Neuronal stem cell (in vitro differentiated cells): ENCODE measurements at regions not wholly inside any gene's neighbourhood (a gene's known extent, or its start where the extent isn't known, plus 50 kb on each side); places are given as distances from the start of the nearest gene placed in this dataset.

ENCODE experiments used
- DNase-seq: peaks from one replicate; pipeline ENCODE4 v3.0.0-alpha.2; 2013; ENCODE audit warnings: low spot score
- H2AFZ ChIP-seq: one replicate; pipeline ENCODE4 v1.6.1; 2013; ENCODE audit warnings: mild to moderate bottlenecking, low read length, inconsistent platforms
- H2AK5ac ChIP-seq: 2 replicates; pipeline ENCODE4 v1.6.1; 2013; ENCODE audit warnings: low read depth, mild to moderate bottlenecking, inconsistent platforms, low read length, moderate library complexity, mixed read lengths
- H2BK120ac ChIP-seq: 2 replicates; pipeline ENCODE4 v1.6.1; 2013; ENCODE audit warnings: low read depth, mild to moderate bottlenecking, inconsistent platforms, low read length, moderate library complexity, mixed read lengths
- H2BK12ac ChIP-seq: one replicate; pipeline ENCODE4 v1.6.1; 2013; ENCODE audit warnings: low read length, inconsistent platforms
- H2BK15ac ChIP-seq: 2 replicates; pipeline ENCODE4 v1.6.1; 2013; ENCODE audit warnings: mild to moderate bottlenecking, low read length, inconsistent platforms, mixed read lengths
- H2BK5ac ChIP-seq: one replicate; pipeline ENCODE4 v1.6.1; 2013; ENCODE audit warnings: inconsistent platforms, mild to moderate bottlenecking, low read length, moderate library complexity
- H3K14ac ChIP-seq: one replicate; pipeline ENCODE4 v1.6.1; 2013; ENCODE audit warnings: low read length, inconsistent platforms
- H3K18ac ChIP-seq: 2 replicates; pipeline ENCODE4 v1.6.1; 2013; ENCODE audit warnings: low read length, inconsistent platforms
- H3K23ac ChIP-seq: 2 replicates; pipeline ENCODE4 v1.6.1; 2013; ENCODE audit warnings: low read depth, mild to moderate bottlenecking, mixed read lengths, low read length, inconsistent platforms; ENCODE audit not compliant: poor library complexity
- H3K27ac ChIP-seq: replicated peaks from 3 replicates; pipeline ENCODE4 v1.5.1; 2013; ENCODE audit warnings: low read length, inconsistent platforms
- H3K27me3 ChIP-seq, 3 experiments: 2 replicates each; pipeline ENCODE4 v1.6.1; 2013; ENCODE audit warnings: low read length in 3 of 3, mild to moderate bottlenecking in 2 of 3, inconsistent platforms in 1 of 3, low read depth in 1 of 3, mixed read lengths in 1 of 3, moderate library complexity in 1 of 3; ENCODE audit not compliant: control insufficient read depth in 3 of 3, insufficient read depth in 3 of 3
- H3K36me3 ChIP-seq, 2 donors: replicated peaks in 1 of 2; 2 replicates each; pipeline ENCODE4 v1.6.1; 2013; ENCODE audit warnings: low read length in 2 of 2; ENCODE audit not compliant: control insufficient read depth in 2 of 2, insufficient read depth in 2 of 2
- H3K4ac ChIP-seq: 2 replicates; pipeline ENCODE4 v1.6.1; 2013; ENCODE audit warnings: inconsistent platforms, mild to moderate bottlenecking, low read length, moderate library complexity
- H3K4me1 ChIP-seq, 2 donors: 1 replicate in 1 of 2; 2 replicates in 1 of 2; pipeline ENCODE4 v1.6.1; 2013; ENCODE audit warnings: low read length in 2 of 2, low read depth in 1 of 2; ENCODE audit not compliant: control insufficient read depth in 2 of 2, insufficient read depth in 1 of 2
- H3K4me2 ChIP-seq: one replicate; pipeline ENCODE4 v1.6.1; 2013; ENCODE audit warnings: mild to moderate bottlenecking, low read length, inconsistent platforms; ENCODE audit not compliant: insufficient read depth, poor library complexity, severe bottlenecking
- H3K4me3 ChIP-seq, 2 donors: 2 replicates each; pipeline ENCODE4 v1.5.1; 2013; ENCODE audit warnings: low read length in 2 of 2, mild to moderate bottlenecking in 2 of 2, inconsistent platforms in 1 of 2, moderate library complexity in 1 of 2
- H3K79me1 ChIP-seq: one replicate; pipeline ENCODE4 v1.6.1; 2013; ENCODE audit warnings: low read depth, mild to moderate bottlenecking, inconsistent platforms, low read length, moderate library complexity
- H3K9ac ChIP-seq: one replicate; pipeline ENCODE4 v1.6.1; 2013; ENCODE audit warnings: mild to moderate bottlenecking, low read depth, low read length, inconsistent platforms; ENCODE audit not compliant: poor library complexity
- H3K9me3 ChIP-seq, 2 donors: replicated peaks in 1 of 2; 2 replicates each; pipeline versions ENCODE3 to v1.6.1; 2013; ENCODE audit warnings: low read length in 2 of 2, mild to moderate bottlenecking in 2 of 2, inconsistent platforms in 1 of 2, low read depth in 1 of 2, mixed read lengths in 1 of 2, moderate library complexity in 1 of 2; ENCODE audit not compliant: control insufficient read depth in 2 of 2, insufficient read depth in 1 of 2
- H4K8ac ChIP-seq: one replicate; pipeline ENCODE4 v1.6.1; 2013; ENCODE audit warnings: low read depth, mild to moderate bottlenecking, inconsistent platforms, low read length, moderate library complexity
- H4K91ac ChIP-seq: one replicate; pipeline ENCODE4 v1.6.1; 2013; ENCODE audit warnings: low read length, low read depth, mild to moderate bottlenecking, inconsistent platforms; ENCODE audit not compliant: poor library complexity
- WGBS, 2 donors: extraction: QIAGEN DNeasy Blood & Tissue Kit; methylation state at CpG; one replicate each; pipeline ENCODE4 v1.1.7; 2013; ENCODE audit warnings: missing lambda C conversion rate in 2 of 2, mixed read lengths in 1 of 2; ENCODE audit not compliant: insufficient read length in 2 of 2, insufficient replicate concordance in 1 of 2; ENCODE audit errors: extremely low coverage in 2 of 2; 5-methylcytosine and 5-hydroxymethylcytosine counted together

GRCh38 chr14:105898482-105899010 is 372.2 kb downstream of the TMEM121 start:
- Histone ChIP-seq H2AFZ (no peak overlapping the region), H3K9ac (no peak overlapping the region), H4K91ac (no peak overlapping the region), H3K4me2 (no peak overlapping the region), H3K79me1 (no peaks in the 10 kb centered on the region), H2AK5ac (no peak overlapping the region), H3K4me1 (no peaks in the 10 kb centered on the region), H2BK15ac (no peak overlapping the region), H3K36me3 (no peaks in the 10 kb centered on the region), H2BK12ac (no peak overlapping the region), H4K8ac (no peak overlapping the region), H3K14ac (no peak overlapping the region), H3K27ac (no peak overlapping the region), H3K4me3 (peak overlapping the region in 1 of 2 donors; percentile 64), H3K18ac (no peak overlapping the region), H3K23ac (no peak overlapping the region), H3K4ac (no peak overlapping the region), H2BK120ac (no peak overlapping the region), H3K27me3 (peaks cover 0 to 8% (median 0%) of the 10 kb centered on the region in 3 experiments), H2BK5ac (no peak overlapping the region), H3K9me3 (peaks cover 0 to 41% of the 10 kb centered on the region in 2 donors)
- WGBS, 2 donors = no CpG with 5 or more reads among the region's 11 CpGs
- DNase-seq = no peak

DNA sequence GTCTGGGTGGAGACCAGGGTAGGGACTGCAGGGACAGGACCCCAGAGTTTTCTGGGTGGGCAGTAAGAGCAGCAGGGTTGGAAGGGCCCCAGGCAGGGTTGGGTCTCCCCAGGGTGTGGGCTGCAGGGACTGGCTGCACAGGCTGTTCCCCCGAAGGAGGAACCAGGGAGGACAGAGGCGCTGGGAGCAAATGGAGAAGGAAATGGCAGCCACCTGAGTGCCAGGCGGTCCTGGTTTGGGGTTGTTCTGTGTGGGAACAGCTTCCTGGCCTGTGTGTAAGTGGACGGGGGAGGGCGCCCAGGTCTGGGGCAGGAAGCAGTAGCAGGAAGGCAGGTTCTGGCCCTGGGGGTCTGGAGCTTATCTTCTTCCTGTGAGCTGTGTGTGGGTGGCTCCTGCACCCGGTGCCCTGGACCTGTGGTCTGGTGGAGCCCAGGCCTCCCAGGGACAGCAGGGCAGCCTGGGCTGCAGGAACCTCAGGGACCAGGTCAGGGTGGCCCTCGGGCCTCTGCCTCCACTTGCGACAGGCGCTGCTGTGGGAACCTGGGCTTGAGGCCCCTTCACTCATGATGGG is 372.8 kb downstream of the TMEM121 start:
- H3K14ac ChIP-seq = no peak overlapping the region
- DNase-seq = no peak
- H3K23ac ChIP-seq = no peak overlapping the region
- H2AK5ac ChIP-seq = no peak overlapping the region
- H2AFZ ChIP-seq = no peak overlapping the region
- H2BK5ac ChIP-seq = no peak overlapping the region
- H2BK12ac ChIP-seq = no peak overlapping the region
- H3K79me1 ChIP-seq = no peaks in the 10 kb centered on the region
- no peaks in the 10 kb centered on the region for H3K4me1 ChIP-seq
- no peak overlapping the region for H2BK120ac ChIP-seq
- H3K36me3 ChIP-seq = no peaks in the 10 kb centered on the region
- H2BK15ac ChIP-seq = no peak overlapping the region
- H3K27me3 ChIP-seq = peaks cover 0 to 8% (median 0%) of the 10 kb centered on the region in 3 experiments
- WGBS, 2 donors = no CpG with 5 or more reads among the region's 9 CpGs
- H3K4me3 ChIP-seq = peak overlapping the region in 1 of 2 donors; percentile 64
- no peak overlapping the region for H3K4ac ChIP-seq
- H3K4me2 ChIP-seq = no peak overlapping the region
- H3K18ac ChIP-seq = no peak overlapping the region
- H4K91ac ChIP-seq = no peak overlapping the region
- H4K8ac ChIP-seq = no peak overlapping the region
- no peak overlapping the region for H3K9ac ChIP-seq
- peaks cover 0 to 45% of the 10 kb centered on the region in 2 donors for H3K9me3 ChIP-seq
- H3K27ac ChIP-seq = no peak overlapping the region

DNA sequence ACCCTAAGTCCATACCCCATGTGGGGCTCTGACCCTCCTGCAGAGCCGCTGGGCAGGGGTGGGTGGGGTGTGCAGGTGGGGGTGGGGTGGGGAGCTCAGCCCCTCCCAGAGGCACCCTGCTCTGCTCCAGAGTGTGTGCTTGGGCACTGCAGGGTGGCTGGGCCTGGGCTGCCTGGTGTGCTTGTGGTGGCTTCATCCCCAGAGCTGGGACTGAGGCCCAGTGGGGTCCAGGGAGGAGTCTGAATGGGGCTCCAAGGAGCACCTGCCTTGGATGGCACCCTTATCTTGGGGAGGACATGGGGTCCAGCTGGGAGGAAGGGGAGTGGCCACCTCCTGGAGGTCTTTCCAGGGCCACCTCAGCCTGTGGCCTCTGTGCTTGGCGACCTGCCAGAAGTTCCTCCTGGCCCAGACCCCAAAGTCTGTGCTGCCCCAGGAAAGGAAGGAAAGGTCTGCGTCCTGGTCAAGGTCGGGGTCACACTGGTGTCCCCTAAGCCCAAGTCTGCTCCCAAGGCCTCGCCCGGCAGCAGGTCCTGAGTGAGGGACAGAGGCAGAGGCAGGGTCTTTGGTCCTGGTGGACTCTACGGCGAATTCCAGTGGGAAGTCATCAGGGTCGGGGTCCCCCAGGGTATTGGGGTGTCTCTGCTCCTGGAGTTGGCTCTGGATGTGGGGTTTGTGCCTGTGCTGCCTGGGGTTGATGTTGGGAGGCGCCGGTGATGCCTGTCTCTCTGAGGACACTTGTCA is 373.4 kb downstream of the TMEM121 start:
- no peak overlapping the region for H3K14ac ChIP-seq
- peak overlapping the region in 1 of 2 donors; percentile 41 for H3K4me3 ChIP-seq
- no peak for DNase-seq
- no peaks in the 10 kb centered on the region for H3K4me1 ChIP-seq
- H3K79me1 ChIP-seq = no peaks in the 10 kb centered on the region
- H2BK15ac ChIP-seq = no peak overlapping the region
- H2AK5ac ChIP-seq = no peak overlapping the region
- H3K9me3 ChIP-seq = peaks cover 0 to 47% of the 10 kb centered on the region in 2 donors
- no peak overlapping the region for H3K23ac ChIP-seq
- no peak overlapping the region for H3K27ac ChIP-seq
- WGBS, 2 donors = no CpG with 5 or more reads among the region's 11 CpGs
- no peak overlapping the region for H2BK120ac ChIP-seq
- no peak overlapping the region for H3K9ac ChIP-seq
- H3K18ac ChIP-seq = no peak overlapping the region
- H4K91ac ChIP-seq = no peak overlapping the region
- H4K8ac ChIP-seq = no peak overlapping the region
- no peak overlapping the region for H2BK5ac ChIP-seq
- no peaks in the 10 kb centered on the region for H3K36me3 ChIP-seq
- H3K4me2 ChIP-seq = no peak overlapping the region
- peaks cover 0 to 8% (median 0%) of the 10 kb centered on the region in 3 experiments for H3K27me3 ChIP-seq
- no peak overlapping the region for H2AFZ ChIP-seq
- no peak overlapping the region for H3K4ac ChIP-seq
- no peak overlapping the region for H2BK12ac ChIP-seq

- Histone ChIP-seq H2BK12ac (no peak overlapping the region), H2BK15ac (no peak overlapping the region), H2BK5ac (no peak overlapping the region), H3K79me1 (no peaks in the 10 kb centered on the region), H2AK5ac (no peak overlapping the region), H3K18ac (no peak overlapping the region), H3K4ac (no peak overlapping the region), H2BK120ac (no peak overlapping the region), H4K8ac (no peak overlapping the region), H3K4me1 (no peaks in the 10 kb centered on the region), H4K91ac (no peak overlapping the region), H3K36me3 (no peaks in the 10 kb centered on the region), H3K27ac (no peak overlapping the region), H3K9me3 (peaks cover 0 to 41% of the 10 kb centered on the region in 2 donors), H2AFZ (no peak overlapping the region), H3K4me2 (no peak overlapping the region), H3K27me3 (peaks cover 0 to 8% (median 0%) of the 10 kb centered on the region in 3 experiments), H3K4me3 (peak overlapping the region in 1 of 2 donors; percentile 60), H3K9ac (no peak overlapping the region), H3K14ac (no peak overlapping the region), H3K23ac (no peak overlapping the region)
- no peak for DNase-seq
- WGBS, 2 donors = no CpG with 5 or more reads among the region's 30 CpGs
Observed at GRCh38 chr14:105900398-105901160, 374.2 kb downstream of the TMEM121 start.
